Lower lobe of right lung (tissue), 2 donors: ENCODE measurements at regions not wholly inside any gene's neighbourhood (a gene's known extent, or its start where the extent isn't known, plus 50 kb on each side); places are given as distances from the start of the nearest gene placed in this dataset.
"Not testable (repeated sequence)": the region's sequence is repeated elsewhere in the genome, so short reads cannot be mapped to it uniquely, and the experiment has no call there.

Experiments
- ATAC-seq, 2 donors: fragments of 200-7000 bp; cut with Tn5 transposase; one replicate each; pipeline ENCODE4 v1.9.1; 2020 to 2022; ENCODE audit warnings: mild to moderate bottlenecking in 2 of 2, moderate library complexity in 2 of 2
- DNase-seq: peaks from one replicate; pipeline ENCODE4 v3.0.0-alpha.2; 2020
- H3K27ac ChIP-seq: fragments of 200-600 bp; one replicate; pipeline ENCODE4 v1.8.0; 2022
- H3K27me3 ChIP-seq: fragments of 200-600 bp; one replicate; pipeline ENCODE4 v1.8.0; 2022; ENCODE audit warnings: low read depth
- H3K36me3 ChIP-seq: fragments of 200-600 bp; one replicate; pipeline ENCODE4 v1.8.0; 2022; ENCODE audit warnings: mild to moderate bottlenecking
- H3K4me1 ChIP-seq: fragments of 200-600 bp; one replicate; pipeline ENCODE4 v1.8.0; 2022
- H3K4me3 ChIP-seq: fragments of 200-600 bp; one replicate; pipeline ENCODE4 v1.8.0; 2022; ENCODE audit warnings: mild to moderate bottlenecking
- H3K9me3 ChIP-seq: fragments of 200-600 bp; one replicate; pipeline ENCODE4 v1.8.0; 2022
- CTCF ChIP-seq: fragments of 200-600 bp; IDR thresholded peaks from one replicate; pipeline ENCODE4 v1.8.0; 2022; ENCODE audit warnings: antibody characterized with exemption, mild to moderate bottlenecking
- intact Hi-C: fragments of 100-400 bp; cut with DNase I; formaldehyde crosslinking; loops from one replicate; pipeline ENCODE4 v1.11.0; 2022
- donor health status: DM: no; HTN: yes; CAD: no; lungs with severe emphysema.

GRCh38 chr3:110314512-110315114, 757.0 kb upstream of the NECTIN3 start:
- H3K27ac ChIP-seq: no peak overlapping the region
- H3K36me3 ChIP-seq: no peaks in the 10 kb centered on the region
- intact Hi-C loops: no loop called here
- no peaks in the 10 kb centered on the region for H3K4me1 ChIP-seq
- TF ChIP-seq CTCF: peak; percentile 75
- H3K4me3 ChIP-seq: no peak overlapping the region
- no peaks in the 10 kb centered on the region for H3K27me3 ChIP-seq
- ATAC-seq (peak; percentile 51 to 79), DNase-seq (no peak)
- H3K9me3 ChIP-seq: no peaks in the 10 kb centered on the region

GRCh38 chr3:110318108-110318507, 753.5 kb upstream of the NECTIN3 start:
- Histone ChIP-seq H3K27me3 (no peaks in the 10 kb centered on the region), H3K4me3 (no peak overlapping the region), H3K36me3 (no peaks in the 10 kb centered on the region), H3K4me1 (no peaks in the 10 kb centered on the region), H3K9me3 (no peaks in the 10 kb centered on the region), H3K27ac (no peak overlapping the region)
- no peak for TF ChIP-seq CTCF
- ATAC-seq (no peak), DNase-seq (no peak)
- intact Hi-C loops: no loop called here

GRCh38 chr3:110323349-110323748, 748.3 kb upstream of the NECTIN3 start:
- Histone ChIP-seq H3K27ac (no peak overlapping the region), H3K27me3 (no peaks in the 10 kb centered on the region), H3K36me3 (no peaks in the 10 kb centered on the region), H3K4me1 (no peaks in the 10 kb centered on the region), H3K4me3 (no peak overlapping the region), H3K9me3 (no peaks in the 10 kb centered on the region)
- intact Hi-C loops: no loop called here
- ATAC-seq (peak in 1 of 2 donors; percentile 43), DNase-seq (no peak)
- TF ChIP-seq CTCF: no peak

GRCh38 chr3:110324171-110324705, 747.4 kb upstream of the NECTIN3 start:
- intact Hi-C loops: no loop called here
- DNase-seq (no peak), ATAC-seq (no peak)
- Histone ChIP-seq H3K27ac (no peak overlapping the region), H3K27me3 (no peaks in the 10 kb centered on the region), H3K36me3 (no peaks in the 10 kb centered on the region), H3K4me3 (no peak overlapping the region), H3K4me1 (no peaks in the 10 kb centered on the region), H3K9me3 (no peaks in the 10 kb centered on the region)
- no peak for TF ChIP-seq CTCF

GRCh38 chr3:110327870-110328269, 743.7 kb upstream of the NECTIN3 start:
- intact Hi-C loops: no loop called here
- Histone ChIP-seq H3K4me1 (no peaks in the 10 kb centered on the region), H3K36me3 (no peaks in the 10 kb centered on the region), H3K9me3 (no peaks in the 10 kb centered on the region), H3K4me3 (no peak overlapping the region), H3K27ac (no peak overlapping the region), H3K27me3 (no peaks in the 10 kb centered on the region)
- DNase-seq (no peak), ATAC-seq (no peak)
- TF ChIP-seq CTCF: no peak

GRCh38 chr3:110331562-110331961, 740.1 kb upstream of the NECTIN3 start:
- intact Hi-C loops, DNase-seq, H3K9me3 ChIP-seq, H3K4me1 ChIP-seq, H3K27ac ChIP-seq, H3K27me3 ChIP-seq, ATAC-seq, H3K36me3 ChIP-seq, H3K4me3 ChIP-seq: not testable (repeated sequence)
